OCI-M2 (cell line): ENCODE measurements at regions not wholly inside any gene's neighbourhood (a gene's known extent, or its start where the extent isn't known, plus 50 kb on each side); places are given as distances from the start of the nearest gene placed in this dataset.
"Not testable (repeated sequence)": the region's sequence is repeated elsewhere in the genome, so short reads cannot be mapped to it uniquely, and the experiment has no call there.

Source experiments
- DNase-seq: peaks from one replicate; lab custom pipeline; 2025; ENCODE audit not compliant: unreplicated experiment; lab: John Stamatoyannopoulos, UW

DNA sequence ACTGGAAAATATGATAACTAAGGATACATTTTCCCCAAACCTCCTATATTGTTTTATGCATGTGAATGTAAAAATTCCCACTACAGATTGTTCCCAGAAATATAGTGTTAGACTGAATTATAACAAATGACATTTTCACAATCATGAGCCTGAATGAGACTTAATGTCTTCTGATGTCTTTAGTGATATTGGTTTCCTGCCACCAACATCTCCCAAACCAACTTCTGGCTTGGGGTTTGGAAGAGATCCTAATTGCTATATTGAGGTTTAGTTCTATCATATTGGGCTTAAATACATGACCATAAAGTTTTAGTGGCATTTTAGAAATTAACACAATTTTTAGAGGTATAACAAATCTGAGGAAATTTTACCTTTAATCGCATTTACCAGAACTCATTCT is 445.3 kb upstream of the CCDC54 start:
- DNase-seq = no peak

DNA sequence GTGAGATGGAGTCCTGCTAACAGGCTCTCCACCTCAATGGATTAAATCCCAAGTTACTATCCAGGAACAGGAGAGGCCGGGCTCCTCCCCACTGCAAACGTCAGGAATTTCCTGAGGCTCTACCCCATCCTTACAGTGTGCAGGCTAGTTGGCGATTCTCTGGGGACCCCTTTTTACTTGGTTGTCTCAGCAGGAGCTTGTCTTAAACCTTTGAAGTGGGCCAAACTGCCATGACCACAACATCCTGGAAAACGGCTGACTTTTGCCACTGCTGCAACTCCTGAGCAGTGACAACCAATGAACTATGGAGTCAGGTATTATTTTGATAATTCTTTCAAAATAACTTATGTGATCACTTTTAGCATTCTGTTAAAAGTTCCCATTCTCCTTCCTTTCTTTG is 440.9 kb upstream of the CCDC54 start:
- DNase-seq = no peak

DNA sequence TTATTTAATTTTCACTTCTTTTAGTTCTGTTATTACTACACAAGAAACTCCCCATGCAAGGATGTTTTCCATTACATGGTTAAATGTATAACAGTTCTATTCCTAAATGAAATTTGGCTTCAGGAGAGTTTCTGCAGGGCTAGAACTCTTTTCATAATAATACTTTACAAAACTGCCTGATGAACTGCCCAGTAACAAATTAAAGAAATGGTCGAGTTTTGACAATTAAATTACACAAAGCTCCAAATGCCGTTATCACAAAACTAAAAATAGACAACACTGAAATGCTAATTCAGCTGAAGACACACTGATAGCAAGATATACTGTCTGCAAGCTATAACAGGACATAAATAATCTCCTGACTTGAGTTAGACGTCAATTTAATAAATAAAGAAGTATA is 435.2 kb upstream of the CCDC54 start:
- DNase-seq = no peak

- DNase-seq = no peak
Observed at GRCh38 chr3:106943071-106943470, 434.2 kb upstream of the CCDC54 start.

- DNase-seq = no peak
Observed at GRCh38 chr3:106945435-106945834, 431.8 kb upstream of the CCDC54 start.

GRCh38 chr3:106946866-106947265 is 430.4 kb upstream of the CCDC54 start:
- no peak for DNase-seq

- DNase-seq = no peak
Observed at GRCh38 chr3:106957029-106957428, 420.2 kb upstream of the CCDC54 start.

- DNase-seq = no peak
Observed at GRCh38 chr3:106962993-106963392, 414.2 kb upstream of the CCDC54 start.

GRCh38 chr3:106963442-106963841 is 413.8 kb upstream of the CCDC54 start:
- no peak for DNase-seq

DNA sequence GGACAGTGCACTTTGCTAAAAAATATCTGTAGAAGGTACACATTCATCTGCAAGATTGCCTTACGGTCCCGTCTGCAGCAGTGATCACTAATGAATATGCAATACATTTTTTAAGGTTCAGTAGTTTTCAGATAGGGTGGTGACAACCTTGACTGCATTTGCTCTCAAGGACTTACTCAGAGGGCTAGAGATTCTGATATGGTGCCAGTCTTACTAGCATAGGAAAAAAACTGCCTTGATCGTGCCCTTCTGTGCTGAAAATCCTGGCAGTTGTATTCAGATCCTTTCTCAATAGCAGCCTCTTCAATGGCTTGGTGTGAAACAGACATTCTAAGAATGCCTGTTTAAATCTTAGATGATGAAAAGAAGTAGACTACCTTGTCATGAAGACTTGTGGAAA is 411.9 kb upstream of the CCDC54 start:
- DNase-seq = no peak

DNA sequence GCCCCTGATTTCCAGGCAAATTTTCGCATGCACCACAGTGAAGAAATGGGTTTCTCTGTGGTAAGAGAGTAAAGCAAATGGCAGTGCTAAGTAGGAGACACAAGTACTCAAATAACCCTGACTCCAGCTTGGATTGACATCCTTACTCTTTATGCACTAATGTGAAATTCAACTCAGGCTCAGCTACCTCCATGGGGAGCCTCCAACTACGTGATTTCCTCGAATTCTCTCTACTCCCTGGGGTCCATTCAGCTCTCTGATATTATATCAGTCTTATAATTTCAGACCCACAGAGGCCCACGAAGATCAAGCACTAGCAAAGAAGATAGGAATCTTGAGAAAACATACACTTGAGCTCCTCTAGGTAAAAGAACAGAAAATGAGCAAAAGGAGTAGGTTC is 407.6 kb upstream of the CCDC54 start:
- DNase-seq = no peak

DNA sequence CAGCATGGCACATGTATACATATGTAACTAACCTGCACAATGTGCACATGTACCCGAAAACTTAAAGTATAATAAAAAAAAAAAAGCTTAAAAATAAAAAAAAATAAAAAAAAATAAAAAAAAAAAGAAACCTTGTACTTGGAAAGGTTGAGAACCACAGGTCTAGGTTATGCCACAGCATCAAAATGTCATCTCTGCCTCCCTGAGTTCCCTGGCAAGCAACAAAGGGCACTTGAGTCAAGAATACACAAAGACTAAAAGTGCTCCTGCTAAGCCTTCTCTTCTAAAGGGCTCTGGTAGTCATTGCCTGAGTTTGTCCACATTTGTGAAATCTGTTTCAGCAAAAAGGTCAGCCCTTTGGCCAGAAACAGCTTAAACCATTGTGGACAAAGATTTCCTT is 395.8 kb upstream of the CCDC54 start:
- no peak for DNase-seq

DNA sequence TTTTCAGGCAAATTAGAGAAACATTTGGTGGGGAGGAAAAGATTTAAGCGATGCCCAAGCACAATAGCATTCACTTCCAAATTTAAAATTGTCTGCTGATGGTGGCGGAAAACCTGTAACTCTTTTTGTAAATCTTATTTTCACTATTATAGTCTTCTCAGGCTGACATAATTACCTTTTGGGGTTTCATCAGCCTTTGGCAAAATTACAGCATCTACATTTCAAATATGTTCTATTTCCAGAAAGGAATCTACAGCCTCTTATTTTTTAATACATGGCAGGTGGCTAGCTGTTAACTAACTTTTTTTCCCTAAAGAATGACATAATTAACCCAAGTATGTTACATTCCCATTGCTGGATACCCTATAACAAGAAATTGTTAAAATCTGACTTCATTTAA is 391.5 kb upstream of the CCDC54 start:
- no peak for DNase-seq

GRCh38 chr3:106998841-106999682 is 378.2 kb upstream of the CCDC54 start:
- DNase-seq = not testable (repeated sequence)

GRCh38 chr3:107001635-107002034 is 375.6 kb upstream of the CCDC54 start:
- DNase-seq = no peak

- not testable (repeated sequence) for DNase-seq
Observed at GRCh38 chr3:107005352-107005751, 371.9 kb upstream of the CCDC54 start.

DNA sequence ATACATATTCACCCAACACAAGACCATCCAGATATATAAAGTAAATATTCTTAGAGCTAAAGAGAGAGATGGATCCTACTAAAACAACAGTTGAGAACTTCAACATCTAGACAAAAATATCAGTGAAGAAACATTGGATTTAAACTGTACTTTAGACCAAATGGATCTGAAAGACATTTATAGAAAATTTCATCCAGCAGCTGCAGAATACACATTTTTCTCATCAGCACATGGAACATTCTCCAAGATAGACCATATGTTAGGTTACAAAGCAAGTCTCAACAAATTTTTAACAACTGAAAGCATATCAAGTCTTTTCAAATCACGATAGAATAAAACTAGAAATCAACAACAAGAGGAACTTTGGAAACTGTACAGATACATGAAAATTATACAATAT is 369.0 kb upstream of the CCDC54 start:
- DNase-seq = no peak

GRCh38 chr3:107013641-107014040 is 363.6 kb upstream of the CCDC54 start:
- DNase-seq = no peak

DNA sequence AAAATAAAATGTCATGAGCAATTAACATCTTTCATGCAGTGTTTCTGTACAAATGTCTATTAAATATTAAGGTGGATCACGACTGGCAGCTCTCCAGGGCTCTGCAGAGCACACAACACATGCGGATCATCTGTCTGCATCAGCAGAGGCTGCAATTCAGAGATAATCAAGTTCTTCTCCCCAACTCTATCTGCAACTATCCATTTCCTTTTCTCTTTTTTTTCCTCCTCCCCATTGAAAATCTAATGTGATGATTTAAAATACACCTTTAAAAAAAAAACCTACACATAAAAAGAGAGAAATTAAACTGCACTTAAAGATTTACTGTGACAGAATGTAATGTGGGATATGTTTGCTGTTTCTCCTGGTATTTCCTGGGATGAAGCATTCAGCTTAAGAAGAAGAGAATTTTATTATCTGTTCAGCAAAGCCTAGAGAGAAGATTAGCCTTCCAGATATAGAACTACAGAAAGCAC is 352.6 kb upstream of the CCDC54 start:
- DNase-seq = no peak

DNA sequence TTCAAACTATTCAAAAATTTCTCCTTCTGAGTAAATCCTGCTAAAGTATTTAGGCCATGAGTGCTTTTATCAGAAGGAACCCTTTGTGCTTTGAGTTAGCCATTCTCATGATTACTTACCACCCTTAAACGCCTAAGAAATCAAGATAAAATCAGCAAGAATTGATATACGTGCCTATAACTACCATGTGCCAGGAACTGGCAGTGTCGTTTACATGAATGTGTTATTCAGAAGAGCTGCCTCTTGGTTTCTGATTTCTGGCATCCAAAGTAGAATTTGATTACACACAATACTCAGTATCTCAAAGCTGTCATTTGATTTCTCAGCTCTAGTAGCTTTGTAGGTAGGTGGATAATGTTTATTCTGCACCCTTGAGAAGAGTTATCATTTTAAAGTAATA is 351.3 kb upstream of the CCDC54 start:
- DNase-seq = no peak

- DNase-seq = no peak
Observed at GRCh38 chr3:107028086-107028485, 349.2 kb upstream of the CCDC54 start.

GRCh38 chr3:107028626-107029025 is 348.6 kb upstream of the CCDC54 start:
- no peak for DNase-seq

GRCh38 chr3:107032111-107032510 is 345.1 kb upstream of the CCDC54 start:
- DNase-seq = no peak
